GM21717 (cell line): ENCODE measurements at regions not wholly inside any gene's neighbourhood (a gene's known extent, or its start where the extent isn't known, plus 50 kb on each side); places are given as distances from the start of the nearest gene placed in this dataset.
"Not testable (repeated sequence)": the region's sequence is repeated elsewhere in the genome, so short reads cannot be mapped to it uniquely, and the experiment has no call there.

Experiments
- ATAC-seq: cut with Tn5 transposase; IDR thresholded peaks from one replicate; pipeline ENCODE4 v1.9.1; 2021; ENCODE audit warnings: mild to moderate bottlenecking, moderate library complexity; ENCODE audit not compliant: unreplicated experiment

- no peak for ATAC-seq
Measured at GRCh38 chr16:47872225-47872624, 283.6 kb downstream of the ABCC12 start.

- no peak for ATAC-seq
Measured at GRCh38 chr16:47866423-47866822, 289.4 kb downstream of the ABCC12 start.

GRCh38 chr16:47865337-47865855 lies 290.4 kb downstream of the ABCC12 start:
- ATAC-seq: no peak

GRCh38 chr16:47864262-47864661 lies 291.5 kb downstream of the ABCC12 start:
- ATAC-seq: not testable (repeated sequence)

GRCh38 chr16:47861999-47862398 lies 293.8 kb downstream of the ABCC12 start:
- no peak for ATAC-seq

GRCh38 chr16:47858333-47858982 lies 297.3 kb downstream of the ABCC12 start:
- ATAC-seq: no peak

GRCh38 chr16:47855431-47855830 lies 300.4 kb downstream of the ABCC12 start:
- ATAC-seq: no peak

GRCh38 chr16:47854737-47855136 lies 301.1 kb downstream of the ABCC12 start:
- ATAC-seq: no peak

- ATAC-seq: no peak
Measured at GRCh38 chr16:47852991-47853390, 302.8 kb downstream of the ABCC12 start.

GRCh38 chr16:47851146-47851545 lies 304.6 kb downstream of the ABCC12 start:
- no peak for ATAC-seq

GRCh38 chr16:47849736-47850135 lies 306.1 kb downstream of the ABCC12 start:
- ATAC-seq: no peak

GRCh38 chr16:47848421-47849109 lies 307.2 kb downstream of the ABCC12 start:
- ATAC-seq: no peak

- no peak for ATAC-seq
Measured at GRCh38 chr16:47847220-47847970, 308.4 kb downstream of the ABCC12 start.

- ATAC-seq: no peak
Measured at GRCh38 chr16:47834485-47835024, 321.2 kb downstream of the ABCC12 start.

- ATAC-seq: no peak
Measured at GRCh38 chr16:47833771-47834170, 322.0 kb downstream of the ABCC12 start.

- ATAC-seq: no peak
Measured at GRCh38 chr16:47829850-47830600, 325.8 kb downstream of the ABCC12 start.

- no peak for ATAC-seq
Measured at GRCh38 chr16:47826070-47826469, 329.7 kb downstream of the ABCC12 start.

GRCh38 chr16:47817048-47817447 lies 338.7 kb downstream of the ABCC12 start:
- ATAC-seq: no peak

GRCh38 chr16:47816511-47816910 lies 339.3 kb downstream of the ABCC12 start:
- no peak for ATAC-seq

- no peak for ATAC-seq
Measured at GRCh38 chr16:47815655-47816054, 340.1 kb downstream of the ABCC12 start.

GRCh38 chr16:47811758-47812157 lies 344.0 kb downstream of the ABCC12 start:
- ATAC-seq: not testable (repeated sequence)
